ENCODE measurements at regions not wholly inside any gene's neighbourhood (a gene's known extent, or its start where the extent isn't known, plus 50 kb on each side); places are given as distances from the start of the nearest gene placed in this dataset.

DNA sequence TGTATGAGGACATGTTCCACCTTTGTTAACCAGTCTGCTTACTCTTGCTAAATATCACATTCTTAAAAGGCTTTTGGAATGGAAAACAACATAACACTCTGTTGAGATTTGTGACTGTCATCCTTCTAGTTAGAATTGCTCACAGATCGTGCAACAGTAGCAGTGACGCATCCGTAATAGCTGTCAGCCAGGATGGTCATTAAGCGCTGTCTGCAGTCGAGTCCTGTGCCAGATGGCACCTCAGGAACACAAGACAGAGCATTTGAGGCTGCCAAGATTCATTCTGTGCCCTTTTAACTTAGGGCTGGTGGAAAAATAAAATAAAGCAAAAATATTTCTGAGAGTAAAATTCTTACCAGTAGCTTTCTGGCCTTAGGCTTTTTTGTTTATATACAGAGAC lies 348.6 kb downstream of the ANKRD7 start:
- no peak for DNase-seq (ENCODE audit: low spot score)

DNA sequence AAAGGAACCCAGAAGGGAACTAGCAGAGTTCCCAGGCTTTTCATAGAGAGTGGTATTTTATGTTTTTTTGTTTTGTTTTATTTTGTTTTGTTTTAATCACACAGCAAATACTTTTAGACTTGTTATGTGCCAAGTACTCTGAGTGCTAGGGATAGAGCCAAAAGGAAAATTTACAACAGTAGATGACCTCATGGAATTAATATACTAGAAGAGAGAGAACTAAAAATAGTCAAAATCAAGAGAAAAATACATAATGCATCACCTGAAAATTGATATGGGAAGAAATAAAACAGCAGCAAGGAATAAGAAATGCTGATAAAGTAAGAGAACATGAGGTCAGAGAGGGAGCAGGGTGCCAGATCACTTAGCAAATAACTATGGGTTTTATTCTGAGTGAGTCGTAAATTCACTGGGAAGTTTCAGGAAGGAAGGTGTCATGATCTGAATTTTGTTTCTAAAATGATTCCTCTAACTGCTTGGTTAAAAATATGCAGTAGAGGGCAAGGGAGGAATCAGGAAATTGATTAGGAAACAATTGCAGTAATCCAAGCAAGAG lies 351.0 kb downstream of the ANKRD7 start:
- no peak for DNase-seq (ENCODE audit: low spot score)

GRCh38 chr7:118580743-118581382 lies 356.4 kb downstream of the ANKRD7 start:
- no peak for DNase-seq (ENCODE audit: low spot score)

DNA sequence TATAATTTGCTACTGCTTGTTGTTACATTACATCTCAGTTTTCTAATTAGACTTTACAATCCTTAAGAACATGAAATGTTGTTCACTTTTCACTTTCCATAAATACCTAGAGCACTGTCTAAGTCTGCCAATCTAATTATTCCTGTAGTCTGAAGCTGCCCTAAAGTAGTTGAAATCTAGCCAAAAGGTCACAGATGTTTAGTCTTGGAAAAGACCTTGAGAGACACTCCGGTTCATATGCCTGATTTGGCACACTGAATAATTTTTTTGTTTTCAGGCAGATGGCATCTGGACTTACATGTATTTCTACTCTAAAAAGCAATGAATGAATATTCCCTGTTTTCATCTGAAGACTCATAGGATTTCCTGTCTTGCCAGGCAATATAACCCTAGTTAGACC lies 359.1 kb downstream of the ANKRD7 start:
- no peak for DNase-seq (ENCODE audit: low spot score)

DNA sequence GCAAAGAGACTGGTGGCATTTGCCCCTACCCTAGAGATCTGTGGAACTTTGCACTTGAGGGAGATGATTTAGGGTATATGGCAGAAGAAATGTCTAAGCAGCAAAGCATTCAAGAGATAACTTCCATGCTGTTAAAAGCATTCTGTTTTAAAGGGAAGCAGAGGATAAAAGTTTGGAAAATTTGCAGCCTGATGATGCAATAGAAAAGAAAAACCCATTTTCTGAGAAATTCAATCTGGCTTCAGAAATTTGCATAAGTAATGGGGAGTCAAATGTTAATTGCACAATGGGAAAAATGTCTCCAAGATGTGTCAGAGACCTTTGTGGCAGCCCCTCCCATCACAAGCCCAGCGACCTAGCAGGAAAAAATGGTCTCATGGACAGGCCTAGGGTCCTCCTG lies 361.7 kb downstream of the ANKRD7 start:
- DNase-seq (ENCODE audit: low spot score), result no peak

- no peak for DNase-seq (ENCODE audit: low spot score)
These were observed 365.6 kb downstream of the ANKRD7 start for GRCh38 chr7:118590107-118590506.

DNA sequence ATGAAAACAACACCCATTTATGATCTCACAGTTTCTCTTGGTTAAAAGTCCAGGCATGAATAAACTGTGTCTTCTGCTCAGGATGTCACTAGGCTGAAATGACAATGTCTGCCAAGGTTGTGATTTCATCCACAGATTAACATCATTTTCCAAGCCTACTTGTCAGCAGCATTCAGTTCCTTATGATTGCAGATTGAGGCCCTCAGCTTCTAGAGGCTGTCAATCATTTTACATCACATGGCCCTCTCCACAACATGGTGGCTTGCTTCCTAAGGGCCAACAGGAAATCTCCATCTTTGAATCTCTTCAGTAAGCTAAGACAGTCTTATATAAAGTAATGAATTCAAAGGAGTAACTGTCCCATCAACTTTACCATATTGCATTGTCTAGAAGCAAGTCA lies 377.6 kb downstream of the ANKRD7 start:
- DNase-seq (ENCODE audit: low spot score), result no peak

DNA sequence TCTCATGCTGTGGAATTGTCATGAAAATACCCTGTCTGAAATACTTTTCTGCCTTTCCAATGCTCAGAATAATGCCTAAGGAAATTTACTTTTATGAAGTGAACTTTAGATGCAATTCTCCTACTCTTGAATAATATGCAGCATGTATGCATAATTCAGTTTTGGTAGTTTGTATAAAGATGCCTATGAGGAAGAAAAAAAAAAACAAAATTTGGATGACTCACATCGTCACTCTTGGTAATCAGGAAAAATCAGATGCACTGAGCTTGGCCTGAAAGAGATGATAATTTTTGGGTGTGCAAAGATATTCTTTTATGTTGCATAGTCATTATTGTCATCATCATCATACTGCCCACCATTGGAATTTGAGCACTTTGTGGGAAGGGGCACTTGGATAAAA lies 382.1 kb downstream of the ANKRD7 start:
- DNase-seq (ENCODE audit: low spot score), result no peak

DNA sequence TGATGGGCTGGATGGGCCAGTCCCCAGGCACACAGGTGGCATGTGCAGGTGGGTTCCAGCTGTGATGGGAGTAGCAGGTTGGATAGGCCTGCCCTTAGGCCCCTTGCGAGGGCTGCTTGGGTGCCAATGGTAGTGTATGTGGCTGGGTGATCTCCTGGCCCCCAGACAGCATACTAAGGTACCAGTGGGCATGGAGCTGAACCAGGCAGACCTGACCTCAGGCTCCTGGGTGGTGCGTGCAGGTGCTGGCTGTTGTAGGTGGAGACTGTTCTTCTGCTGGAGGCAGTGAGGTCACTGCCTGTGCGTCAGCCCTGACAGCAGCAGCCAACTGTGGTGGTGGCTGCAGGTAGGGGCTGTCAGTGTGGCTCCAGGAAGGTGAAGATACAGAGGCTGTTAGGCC lies 384.7 kb downstream of the ANKRD7 start:
- no peak for DNase-seq (ENCODE audit: low spot score)

DNA sequence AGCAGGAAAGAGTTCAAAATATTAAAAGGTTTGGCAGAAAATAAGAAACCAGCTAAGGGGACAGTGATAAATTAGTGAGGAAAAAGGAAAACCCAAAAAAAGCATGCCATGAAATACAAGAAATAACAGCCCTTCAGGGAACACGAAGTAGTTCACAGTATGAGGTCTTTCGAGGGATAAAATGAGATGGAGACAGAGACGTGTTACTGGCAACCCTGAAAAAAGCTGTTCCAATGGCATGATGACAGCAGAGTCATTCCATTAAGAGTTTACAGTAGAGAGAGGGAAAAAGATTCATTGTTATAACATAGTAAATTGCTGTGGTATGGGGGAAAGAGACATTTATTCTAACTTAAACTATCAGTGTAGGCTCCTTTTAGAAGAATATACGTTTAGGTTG lies 391.2 kb downstream of the ANKRD7 start:
- DNase-seq (ENCODE audit: low spot score), result no peak

DNA sequence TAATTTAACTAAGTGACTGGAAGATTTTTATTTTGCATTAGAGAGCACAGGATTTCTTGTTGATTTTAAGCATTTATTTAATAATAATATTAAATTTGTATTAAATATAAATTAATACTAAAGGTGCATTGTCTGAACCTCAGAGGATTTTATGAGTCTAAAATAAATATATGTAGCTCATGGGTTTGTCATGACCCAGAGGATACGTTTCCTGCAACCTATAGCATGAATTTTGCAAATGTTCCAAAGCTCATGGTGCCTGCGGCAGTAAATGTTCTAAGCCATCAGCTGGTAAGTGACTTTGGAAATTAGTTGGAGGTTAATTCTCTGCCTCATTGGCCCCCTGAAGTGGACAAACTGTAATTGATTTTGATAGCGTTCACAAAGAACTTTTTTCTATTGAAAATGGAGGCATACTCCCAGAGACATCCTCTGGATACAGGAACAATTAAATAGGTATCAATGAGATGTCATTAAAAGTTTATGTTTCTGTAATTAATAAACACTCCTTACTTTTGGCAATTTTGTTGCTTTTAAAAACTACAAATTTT lies 397.4 kb downstream of the ANKRD7 start:
- no peak for DNase-seq (ENCODE audit: low spot score)

DNA sequence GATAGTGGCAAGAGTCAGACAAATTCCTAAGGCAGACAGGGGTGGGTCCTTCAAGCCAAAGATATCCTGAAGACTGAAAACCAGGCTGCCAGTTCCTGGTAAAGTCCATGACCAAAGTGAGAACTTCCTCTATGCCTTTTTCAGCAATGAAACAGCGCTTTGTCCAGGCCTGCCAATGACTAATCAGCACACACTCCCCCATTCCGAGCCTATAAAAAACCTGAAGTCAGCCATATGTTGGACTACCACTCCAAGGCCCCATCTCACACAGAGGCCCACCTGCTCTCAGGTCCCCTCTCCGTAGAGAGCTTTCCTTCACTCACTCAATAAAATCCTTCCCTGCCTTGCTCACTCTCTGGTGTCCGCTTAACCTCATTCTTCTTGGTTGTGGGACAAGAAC lies 402.2 kb downstream of the ANKRD7 start:
- no peak for DNase-seq (ENCODE audit: low spot score)

DNA sequence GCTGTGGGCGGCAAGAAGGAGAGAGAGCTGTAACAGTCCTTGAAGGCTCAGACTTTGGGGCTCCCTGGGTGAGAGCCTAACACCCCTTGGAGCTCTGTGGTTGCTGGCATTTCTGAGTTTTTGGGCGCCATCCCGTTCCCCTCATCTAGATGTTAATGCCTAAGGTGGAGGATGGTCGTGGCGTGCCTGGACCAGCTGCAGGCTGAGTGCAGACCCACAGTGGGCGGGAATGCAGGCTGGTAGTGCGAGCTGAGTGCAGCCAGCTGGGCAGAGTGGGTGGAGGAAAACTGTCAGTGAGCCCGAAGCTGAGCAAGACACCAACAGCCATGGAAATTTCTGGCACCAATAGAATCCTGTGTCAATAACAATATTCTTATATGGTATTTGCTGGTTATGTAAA lies 403.0 kb downstream of the ANKRD7 start:
- no peak for DNase-seq (ENCODE audit: low spot score)

DNA sequence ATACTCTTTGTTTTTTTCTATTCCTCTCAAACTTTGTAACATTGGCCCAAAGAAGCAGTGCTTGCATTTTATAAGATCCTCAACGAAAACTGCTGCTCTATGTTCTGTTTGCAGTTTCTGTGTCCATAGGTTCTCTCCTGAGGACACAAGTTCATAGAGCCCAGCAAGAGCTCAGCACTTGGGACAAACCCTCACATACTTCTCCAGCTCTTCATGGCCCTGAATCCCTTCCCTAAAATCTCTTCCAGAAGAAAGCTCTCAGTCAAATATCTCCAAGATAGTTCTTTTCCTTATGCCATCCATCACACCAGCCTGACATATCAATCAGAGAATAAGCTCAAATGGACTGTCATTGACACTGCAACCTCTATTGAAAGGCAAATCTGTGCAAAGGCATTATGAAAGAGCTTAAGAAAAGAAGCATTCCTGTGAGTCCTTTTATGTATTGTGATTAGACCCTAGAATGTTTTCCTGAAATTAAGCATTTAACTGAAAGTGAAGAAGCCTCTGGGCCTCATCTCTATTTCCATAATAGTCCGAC lies 405.5 kb downstream of the ANKRD7 start:
- no peak for DNase-seq (ENCODE audit: low spot score)

GRCh38 chr7:118642396-118642795 lies 417.9 kb downstream of the ANKRD7 start:
- no peak for DNase-seq (ENCODE audit: low spot score)

GRCh38 chr7:118644346-118644745 lies 419.8 kb downstream of the ANKRD7 start:
- DNase-seq (ENCODE audit: low spot score), result no peak

DNA sequence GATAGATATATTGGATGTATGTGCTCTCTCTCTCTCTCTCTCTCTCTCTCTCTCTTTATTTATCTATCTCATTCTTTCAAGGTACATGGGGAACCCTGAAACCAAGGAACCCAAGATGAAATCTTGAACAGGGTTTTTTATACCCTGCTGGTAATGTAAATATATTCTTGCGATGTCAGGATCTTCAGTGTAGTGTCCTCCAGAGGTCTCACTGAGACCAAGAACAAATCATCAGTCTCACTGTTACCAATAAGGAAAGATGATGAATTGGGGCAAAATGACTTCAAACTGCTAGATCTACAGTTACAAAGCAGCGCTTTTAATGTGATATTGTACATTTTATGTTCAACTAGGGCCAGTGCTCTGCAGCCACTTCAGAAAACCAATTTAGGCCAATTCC lies 423.5 kb downstream of the ANKRD7 start:
- DNase-seq (ENCODE audit: low spot score), result peak; percentile 7

GRCh38 chr7:118657391-118658005 lies 433.0 kb downstream of the ANKRD7 start:
- no peak for DNase-seq (ENCODE audit: low spot score)

- no peak for DNase-seq (ENCODE audit: low spot score)
These were observed 437.8 kb downstream of the ANKRD7 start for GRCh38 chr7:118662266-118662665.

GRCh38 chr7:118664498-118664897 lies 440.0 kb downstream of the ANKRD7 start:
- no peak for DNase-seq (ENCODE audit: low spot score)

DNA sequence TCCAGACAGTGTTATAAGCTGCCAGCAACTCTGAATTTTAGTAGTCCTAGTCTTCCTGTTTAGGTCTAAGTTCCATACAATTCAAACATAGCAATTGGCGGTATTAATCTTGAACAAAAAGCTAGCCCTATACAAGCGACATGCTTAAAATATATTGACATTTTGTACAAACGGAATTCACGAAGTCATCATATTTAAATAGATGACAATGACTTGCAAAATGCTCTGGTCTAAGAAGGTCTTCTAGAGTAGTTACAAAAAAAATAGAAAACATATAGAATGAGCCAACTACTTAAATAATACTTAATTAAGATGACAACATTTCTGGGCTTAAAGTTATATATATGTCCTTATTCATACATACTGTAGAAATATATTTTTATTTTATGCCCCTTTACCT lies 446.6 kb downstream of the ANKRD7 start:
- DNase-seq (ENCODE audit: low spot score), result no peak

GRCh38 chr7:118684796-118685195 lies 460.3 kb downstream of the ANKRD7 start:
- no peak for DNase-seq (ENCODE audit: low spot score)

DNA sequence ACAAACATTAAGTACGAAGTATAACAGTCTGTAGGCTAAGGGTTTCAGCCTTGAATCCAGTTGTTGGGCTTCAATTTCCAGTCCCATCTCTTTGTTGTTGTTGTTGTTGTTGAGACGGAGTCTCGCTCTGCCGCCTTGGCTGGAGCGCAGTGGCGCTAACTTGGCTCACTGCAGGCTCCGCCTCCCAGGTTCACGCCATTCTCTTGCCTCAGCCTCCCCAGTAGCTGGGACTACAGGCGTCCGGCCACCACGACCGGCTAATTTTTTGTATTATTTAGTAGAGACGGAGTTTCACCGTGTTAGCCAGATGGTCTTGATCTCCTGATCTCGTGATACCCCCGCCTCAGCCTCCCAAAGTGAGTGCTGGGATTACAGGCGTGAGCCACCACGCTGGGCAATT lies 464.9 kb downstream of the ANKRD7 start:
- DNase-seq (ENCODE audit: low spot score), result no peak
